IPS DF 4.7 (cell line): ENCODE measurements at regions not wholly inside any gene's neighbourhood (a gene's known extent, or its start where the extent isn't known, plus 50 kb on each side); places are given as distances from the start of the nearest gene placed in this dataset.
"Not testable (repeated sequence)": the region's sequence is repeated elsewhere in the genome, so short reads cannot be mapped to it uniquely, and the experiment has no call there.

Experiments
- DNase-seq: peaks from one replicate; pipeline ENCODE4 v3.0.0-alpha.2; 2013; ENCODE audit warnings: low spot score; ENCODE audit errors: extremely low read depth

- DNase-seq = no peak
Observed at GRCh38 chr15:62270216-62270921, 105.3 kb upstream of the C2CD4B start.

- no peak for DNase-seq
Observed at GRCh38 chr15:62272290-62272689, 107.2 kb upstream of the C2CD4B start.

- no peak for DNase-seq
Observed at GRCh38 chr15:62275831-62276230, 110.7 kb upstream of the C2CD4B start.

GRCh38 chr15:62277816-62278394, 112.8 kb upstream of the C2CD4B start:
- no peak for DNase-seq

DNA sequence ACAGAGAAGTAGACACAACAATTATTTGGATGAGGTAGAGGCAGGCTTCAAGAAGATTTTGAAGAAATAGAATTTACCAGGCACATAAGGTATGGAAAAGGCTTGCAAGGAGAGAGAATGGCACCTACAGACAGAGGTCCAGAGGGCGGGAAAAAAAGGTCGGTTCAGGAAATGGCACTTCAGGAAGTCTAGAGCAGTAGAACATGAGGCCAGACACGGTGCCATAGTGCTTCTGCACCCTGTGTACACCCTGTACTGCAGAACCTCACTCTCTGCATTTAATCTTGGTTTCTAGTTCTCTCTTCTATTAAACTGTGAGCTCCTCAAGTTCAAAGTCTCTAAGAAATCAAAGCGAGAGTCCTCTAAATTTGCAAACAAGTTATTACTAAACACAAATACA, 113.4 kb upstream of the C2CD4B start:
- no peak for DNase-seq

GRCh38 chr15:62279041-62279440, 114.0 kb upstream of the C2CD4B start:
- DNase-seq = no peak

- DNase-seq = no peak
Observed at GRCh38 chr15:62280625-62281024, 115.5 kb upstream of the C2CD4B start.

DNA sequence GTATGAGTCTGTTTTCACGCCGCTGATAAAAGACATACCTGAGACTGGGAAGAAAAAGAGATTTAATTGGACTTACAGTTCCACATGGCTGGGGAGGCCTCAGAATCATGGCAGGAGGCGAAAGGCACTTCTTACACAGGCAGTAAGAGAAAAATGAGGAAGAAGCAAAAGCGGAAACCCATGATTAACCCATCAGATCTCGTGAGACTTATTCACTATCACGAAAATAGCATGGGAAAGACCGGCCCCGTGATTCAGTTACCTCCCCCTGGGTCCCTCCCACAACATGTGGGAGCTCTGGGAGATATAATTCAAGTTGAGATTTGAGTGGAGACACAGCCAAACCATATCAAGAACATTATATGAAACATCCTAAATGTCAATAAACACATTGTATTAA, 116.7 kb upstream of the C2CD4B start:
- DNase-seq = not testable (repeated sequence)

DNA sequence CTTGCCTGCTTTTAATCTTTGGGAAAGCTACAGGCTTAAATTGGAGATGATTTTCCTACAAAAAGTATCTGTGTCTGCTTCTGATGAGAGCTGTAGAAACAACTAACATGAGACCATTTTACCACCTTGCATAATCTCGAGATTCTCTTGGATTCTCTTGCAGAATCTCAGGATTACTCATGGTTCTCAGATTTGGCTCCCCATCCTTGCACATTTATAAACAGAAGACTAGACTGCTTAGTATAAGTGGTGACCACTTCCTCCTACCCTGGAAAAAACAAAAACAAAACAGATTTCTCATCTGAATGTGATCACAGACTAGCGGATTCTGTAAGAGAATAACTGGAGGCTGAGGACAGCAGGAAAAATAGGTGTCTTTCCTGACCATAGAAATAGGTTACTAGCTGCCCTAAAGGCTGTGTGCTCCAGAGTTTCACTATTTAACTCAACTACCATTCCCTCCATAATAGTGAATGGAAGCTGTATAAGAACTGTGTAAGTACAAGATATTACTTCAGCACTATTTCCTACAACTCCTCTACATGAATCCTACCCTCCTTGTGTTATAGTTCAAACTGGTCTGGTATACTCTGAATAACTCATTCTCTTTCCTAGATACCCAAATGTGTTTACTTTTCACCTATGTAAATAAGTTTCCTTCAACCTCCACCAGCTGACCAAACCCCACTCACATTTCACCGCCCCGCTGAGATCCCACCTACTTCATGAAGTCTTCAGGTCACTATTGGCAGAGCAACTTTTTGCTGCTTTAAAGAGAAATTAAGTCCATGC, 122.2 kb upstream of the C2CD4B start:
- no peak for DNase-seq

DNA sequence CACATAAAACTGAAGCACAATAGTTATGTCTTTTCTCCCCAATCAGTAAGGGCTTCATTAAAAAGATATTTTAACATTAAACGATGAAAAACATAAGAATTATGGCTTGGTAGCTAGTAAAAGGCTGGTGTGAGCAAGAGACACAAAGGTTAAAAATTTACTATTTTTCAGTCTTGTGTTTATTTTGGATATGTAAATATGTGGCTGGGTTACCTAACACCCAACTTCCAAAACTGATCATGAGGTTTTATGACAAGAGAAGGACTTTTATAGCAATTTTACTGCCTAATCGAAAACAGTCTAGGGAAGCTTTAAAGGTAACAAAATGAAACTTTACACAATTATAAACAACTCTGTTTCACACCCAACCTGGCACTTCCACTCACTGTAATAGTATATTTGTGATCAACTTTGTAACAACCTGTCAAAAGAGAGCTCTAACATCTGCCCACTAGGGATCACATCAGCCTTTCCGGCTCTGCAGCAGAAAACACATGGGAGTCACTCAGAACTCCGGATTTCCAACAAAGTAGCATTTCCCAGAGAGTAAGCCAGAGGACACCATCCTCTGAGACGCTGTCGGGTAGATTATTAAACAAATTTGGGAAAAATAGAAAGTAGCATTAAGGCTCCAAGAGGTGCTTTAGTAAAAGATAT, 123.4 kb upstream of the C2CD4B start:
- no peak for DNase-seq

DNA sequence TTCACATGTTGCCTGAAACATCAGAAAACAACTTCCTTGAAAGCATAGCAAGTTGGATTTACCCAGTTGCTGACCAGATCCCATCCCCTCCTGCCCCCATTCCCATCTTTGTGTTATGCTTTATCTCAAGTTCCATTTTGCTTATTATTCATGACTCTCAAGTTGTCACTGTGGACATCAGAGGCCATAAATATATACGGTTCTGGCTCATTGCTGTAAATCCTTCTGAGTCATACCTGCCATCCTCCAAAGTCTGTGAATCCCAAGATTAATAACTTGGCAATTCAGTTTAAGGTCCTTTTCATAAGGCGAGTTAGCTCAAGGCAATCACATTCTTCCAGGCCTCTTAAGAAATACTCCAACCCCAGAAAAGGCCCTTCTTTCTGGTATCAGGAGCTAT, 126.2 kb upstream of the C2CD4B start:
- DNase-seq = no peak

- DNase-seq = no peak
Observed at GRCh38 chr15:62296756-62297507, 131.8 kb upstream of the C2CD4B start.

- no peak for DNase-seq
Observed at GRCh38 chr15:62297522-62297921, 132.4 kb upstream of the C2CD4B start.

DNA sequence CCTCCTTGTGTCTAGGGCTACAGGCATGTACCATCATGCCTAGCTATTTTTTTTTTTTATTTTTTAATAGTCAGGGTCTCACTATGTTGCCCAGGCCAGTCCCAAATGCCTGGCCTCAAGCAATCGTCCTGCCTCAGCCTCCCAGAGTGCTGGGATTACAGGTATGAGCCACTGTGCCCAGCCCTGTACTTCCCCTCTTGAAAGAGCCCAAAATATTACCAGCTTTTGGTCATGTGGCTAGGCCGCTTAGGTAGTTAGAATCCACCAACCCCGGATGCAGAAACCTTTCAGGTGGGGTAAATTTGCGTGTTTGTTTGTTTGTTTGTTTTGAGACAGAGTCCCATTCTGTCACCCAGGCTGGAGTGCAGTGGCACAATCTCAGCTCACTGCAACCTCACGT, 132.8 kb upstream of the C2CD4B start:
- no peak for DNase-seq

DNA sequence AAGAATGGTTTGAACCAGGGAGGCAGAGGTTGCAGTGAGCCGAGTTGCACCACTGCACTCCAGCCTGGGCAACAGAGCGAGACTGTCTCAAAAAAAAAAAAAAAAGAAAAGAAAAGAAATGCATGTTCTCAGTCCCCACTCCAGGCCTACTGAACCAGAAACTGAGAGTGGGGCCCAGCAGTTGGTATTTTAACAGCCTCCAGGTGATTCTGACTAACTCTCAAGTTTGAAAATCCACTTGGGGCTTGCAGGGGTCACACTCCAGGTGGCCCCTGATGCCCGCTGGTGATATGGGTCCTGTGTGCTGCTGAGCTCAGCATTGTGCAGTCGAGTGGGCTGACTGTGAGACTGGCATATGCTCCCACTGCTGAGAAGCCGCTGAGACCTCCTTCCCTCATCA, 133.7 kb upstream of the C2CD4B start:
- no peak for DNase-seq

- DNase-seq = no peak
Observed at GRCh38 chr15:62299541-62299940, 134.5 kb upstream of the C2CD4B start.

GRCh38 chr15:62301993-62302675, 137.0 kb upstream of the C2CD4B start:
- no peak for DNase-seq

DNA sequence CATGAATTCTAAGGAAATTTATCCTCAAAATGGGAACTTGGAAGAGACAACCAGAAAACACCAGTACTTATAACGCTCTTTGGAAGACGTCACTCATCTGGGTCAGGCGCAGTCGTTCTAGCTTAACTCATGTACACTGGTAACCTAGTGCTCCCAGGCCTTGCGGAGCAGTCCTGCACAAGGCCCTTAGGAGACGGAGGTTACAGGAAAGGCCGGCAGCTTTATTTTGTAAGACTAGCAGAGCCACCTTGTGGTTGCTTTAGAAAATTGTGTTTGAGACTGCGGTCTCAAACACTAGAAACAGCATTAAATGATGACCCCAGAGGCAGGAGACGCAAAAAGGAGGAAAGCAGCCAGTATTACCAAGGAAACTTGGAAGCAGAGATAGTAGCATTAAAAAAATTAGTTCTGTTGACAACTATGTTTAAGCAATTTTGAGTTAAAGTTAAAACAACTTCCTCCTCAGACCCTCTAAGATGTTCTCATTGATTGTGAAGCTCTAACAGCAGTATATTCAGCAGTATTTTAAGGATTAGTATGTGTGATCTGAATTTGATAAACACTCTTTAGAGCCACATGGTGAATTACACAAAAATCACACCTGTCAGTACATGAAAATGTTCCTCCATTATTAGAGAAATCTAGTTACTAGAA, 141.9 kb upstream of the C2CD4B start:
- peak; percentile 62 for DNase-seq

- no peak for DNase-seq
Observed at GRCh38 chr15:62307551-62307950, 142.5 kb upstream of the C2CD4B start.

DNA sequence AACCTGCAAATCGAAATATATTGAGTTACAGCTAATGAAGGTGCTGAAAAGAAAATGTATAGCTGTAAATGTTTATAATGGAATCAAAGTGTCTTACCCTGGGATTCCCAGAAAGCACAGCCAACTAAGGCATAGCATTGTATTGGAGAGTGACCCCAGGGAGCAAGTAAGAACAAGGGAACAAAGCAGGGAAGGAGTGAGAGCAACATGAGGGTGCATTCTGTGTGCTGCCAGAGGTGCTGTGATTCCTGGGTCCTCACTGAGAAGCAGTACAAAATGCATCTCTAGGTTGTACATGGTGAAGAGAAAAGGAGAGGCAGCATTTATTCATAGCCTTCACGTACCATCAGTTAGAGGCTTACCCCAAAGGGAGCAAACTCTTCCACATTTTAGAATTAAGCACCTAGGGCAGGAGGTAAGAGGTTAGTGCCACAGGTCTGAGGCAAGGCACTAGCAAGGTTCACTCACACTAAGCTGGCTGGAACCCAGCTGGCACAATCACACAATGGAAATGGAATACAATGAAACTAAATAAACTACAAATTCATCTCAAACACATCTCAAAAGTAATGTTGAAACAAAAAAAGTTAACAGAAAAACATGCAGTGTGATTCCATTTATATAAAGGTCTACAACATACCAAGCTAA, 151.5 kb upstream of the C2CD4B start:
- no peak for DNase-seq
